GM12878 (cell line): ENCODE measurements at regions not wholly inside any gene's neighbourhood (a gene's known extent, or its start where the extent isn't known, plus 50 kb on each side); places are given as distances from the start of the nearest gene placed in this dataset.

ENCODE experiments used
- CBX5 ChIP-seq: sonication (generic); IDR thresholded peaks from 2 replicates; pipeline ENCODE4 v1.6.1; 2016; ENCODE audit warnings: low read depth, moderate library complexity, mild to moderate bottlenecking, inconsistent platforms
- CTCF ChIP-seq, 3 experiments: IDR thresholded peaks in 2 of 3; conservative IDR thresholded peaks in 1 of 3; 2 replicates each; pipeline ENCODE4 v1.5.1; 2011; ENCODE audit warnings: low read depth in 3 of 3, low read length in 3 of 3, mild to moderate bottlenecking in 3 of 3, control low read depth in 2 of 3, moderate library complexity in 2 of 3, inconsistent platforms in 1 of 3, mixed read lengths in 1 of 3; ENCODE audit not compliant: control insufficient read depth in 2 of 3, insufficient read depth in 1 of 3; ENCODE audit errors: extremely low read depth in 1 of 3
- EZH2 ChIP-seq: IDR thresholded peaks from 2 replicates; pipeline ENCODE4 v1.6.1; 2012; ENCODE audit warnings: low read depth, mild to moderate bottlenecking, control low read depth, inconsistent platforms, low read length, borderline replicate concordance; ENCODE audit not compliant: control insufficient read depth
- HCFC1 ChIP-seq: fragments of 150-350 bp; IDR thresholded peaks from 2 replicates; pipeline ENCODE4 v1.6.1; 2014; ENCODE audit warnings: low read length
- NR2F1 ChIP-seq: fragments of 450-650 bp; conservative IDR thresholded peaks from 2 replicates; pipeline ENCODE4 v1.6.1; 2017; ENCODE audit warnings: mild to moderate bottlenecking
- RAD21 ChIP-seq: IDR thresholded peaks from 2 replicates; pipeline ENCODE4 v1.6.1; 2011; ENCODE audit warnings: mild to moderate bottlenecking, low read depth, low read length, moderate library complexity; ENCODE audit not compliant: insufficient read depth
- TF ChIP-seq, protein P1 (sequence below): fragments of 450-650 bp; formaldehyde crosslinking; IDR thresholded peaks from 2 replicates; pipeline ENCODE4 v1.5.0; 2022; ENCODE audit warnings: mild to moderate bottlenecking, missing genetic modification characterization

GRCh38 chrX:148203531-148203930 lies 222.4 kb downstream of the FMR1NB start:
- no peak for TF ChIP-seq CBX5
- TF ChIP-seq EZH2, result no peak
- TF ChIP-seq NR2F1, result no peak
- TF ChIP-seq RAD21, result no peak
- no peak for TF ChIP-seq CTCF (IDR thresholded peaks at IDR 0.05 in 2 of 3, conservative IDR thresholded peaks at IDR 0.05 in 1 of 3; ENCODE audit: control insufficient read depth in 2 of 3, extremely low read depth in 1 of 3, insufficient read depth in 1 of 3, low read depth in 3 of 3, low read length in 3 of 3)
- TF ChIP-seq, protein P1, sequence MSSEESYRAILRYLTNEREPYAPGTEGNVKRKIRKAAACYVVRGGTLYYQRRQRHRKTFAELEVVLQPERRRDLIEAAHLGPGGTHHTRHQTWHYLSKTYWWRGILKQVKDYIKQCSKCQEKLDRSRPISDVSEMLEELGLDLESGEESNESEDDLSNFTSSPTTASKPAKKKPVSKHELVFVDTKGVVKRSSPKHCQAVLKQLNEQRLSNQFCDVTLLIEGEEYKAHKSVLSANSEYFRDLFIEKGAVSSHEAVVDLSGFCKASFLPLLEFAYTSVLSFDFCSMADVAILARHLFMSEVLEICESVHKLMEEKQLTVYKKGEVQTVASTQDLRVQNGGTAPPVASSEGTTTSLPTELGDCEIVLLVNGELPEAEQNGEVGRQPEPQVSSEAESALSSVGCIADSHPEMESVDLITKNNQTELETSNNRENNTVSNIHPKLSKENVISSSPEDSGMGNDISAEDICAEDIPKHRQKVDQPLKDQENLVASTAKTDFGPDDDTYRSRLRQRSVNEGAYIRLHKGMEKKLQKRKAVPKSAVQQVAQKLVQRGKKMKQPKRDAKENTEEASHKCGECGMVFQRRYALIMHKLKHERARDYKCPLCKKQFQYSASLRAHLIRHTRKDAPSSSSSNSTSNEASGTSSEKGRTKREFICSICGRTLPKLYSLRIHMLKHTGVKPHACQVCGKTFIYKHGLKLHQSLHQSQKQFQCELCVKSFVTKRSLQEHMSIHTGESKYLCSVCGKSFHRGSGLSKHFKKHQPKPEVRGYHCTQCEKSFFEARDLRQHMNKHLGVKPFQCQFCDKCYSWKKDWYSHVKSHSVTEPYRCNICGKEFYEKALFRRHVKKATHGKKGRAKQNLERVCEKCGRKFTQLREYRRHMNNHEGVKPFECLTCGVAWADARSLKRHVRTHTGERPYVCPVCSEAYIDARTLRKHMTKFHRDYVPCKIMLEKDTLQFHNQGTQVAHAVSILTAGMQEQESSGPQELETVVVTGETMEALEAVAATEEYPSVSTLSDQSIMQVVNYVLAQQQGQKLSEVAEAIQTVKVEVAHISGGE (CRISPR knock-in tag), result no peak
- no peak for TF ChIP-seq HCFC1
